ENCODE measurements at regions not wholly inside any gene's neighbourhood (a gene's known extent, or its start where the extent isn't known, plus 50 kb on each side); places are given as distances from the start of the nearest gene placed in this dataset.

- CTCF ChIA-PET, result interaction anchor here (0.9 to 1.2 kb wide), 2 partner anchors 9 to 48 kb away, joined by 3 read pairs; no protein-coding TSS in a partner anchor
- no peaks in the 10 kb centered on the region for H4K20me1 ChIP-seq (ENCODE audit: insufficient read depth)
Measured at GRCh38 chr6:169886631-169887227, 135.3 kb downstream of the ERMARD start.

GRCh38 chr6:169885831-169886230, 134.4 kb downstream of the ERMARD start:
- H2AFZ ChIP-seq (ENCODE audit: low read depth), result no peak overlapping the region
- no peaks in the 10 kb centered on the region for H3F3A ChIP-seq (replicated peaks; ENCODE audit: insufficient read depth)
- H3K4me3 ChIP-seq (ENCODE audit: low read depth in 2 of 2, low read length in 1 of 2), result no peak overlapping the region
- H3K79me2 ChIP-seq (ENCODE audit: insufficient read depth), result no peaks in the 10 kb centered on the region
- H4K20me1 ChIP-seq (ENCODE audit: insufficient read depth), result no peaks in the 10 kb centered on the region
- no peaks in the 10 kb centered on the region for H3K9me2 ChIP-seq
- H3K9me3 ChIP-seq, result no peaks in the 10 kb centered on the region
- WGBS (ENCODE audit: low lambda C conversion rate), result 31% methylated on average over 2 of the region's 4 CpGs
- H3K36me3 ChIP-seq (replicated peaks in 1 of 2; ENCODE audit: control insufficient read depth in 1 of 2, insufficient read depth in 2 of 2, low read length in 1 of 2), result no peaks in the 10 kb centered on the region
- DNase-seq, result no peak
- H3K4me1 ChIP-seq (ENCODE audit: control insufficient read depth in 1 of 2, insufficient read depth in 2 of 2, low read depth in 1 of 2, low read length in 1 of 2), result peaks cover 0 to 11% of the 10 kb centered on the region in 2 experiments; a peak in 1 of 4 replicates
- POLR2A ChIA-PET, result no interaction called here
- H3K27me3 ChIP-seq (ENCODE audit: insufficient read depth), result no peaks in the 10 kb centered on the region
- CTCF ChIA-PET, result interaction anchor here (0.9 kb wide), 1 partner anchor 49 kb away, joined by 3 read pairs; no protein-coding TSS in a partner anchor
- H3K27ac ChIP-seq (ENCODE audit: low read depth in 2 of 2, low read length in 1 of 2), result no peak overlapping the region
- no peak overlapping the region for H3K9ac ChIP-seq
- H3K4me2 ChIP-seq, result no peak overlapping the region
- TF ChIP-seq GATA2 (CRISPR knock-in tag; IDR thresholded peaks at IDR 0.05) (no peak), CHD2 (IDR thresholded peaks at IDR 0.05; ENCODE audit: low read length, partially characterized antibody) (no peak), ZBTB33 (IDR thresholded peaks at IDR 0.05; ENCODE audit: borderline replicate concordance, low read depth) (no peak), TCF12 (IDR thresholded peaks at IDR 0.05) (no peak), SMC3 (IDR thresholded peaks at IDR 0.05; ENCODE audit: low read depth, low read length) (no peak), TEAD4 (IDR thresholded peaks at IDR 0.05; ENCODE audit: borderline replicate concordance, insufficient read depth) (no peak), MEF2A (IDR thresholded peaks at IDR 0.05; ENCODE audit: borderline replicate concordance, low read depth) (no peak), NRF1 (IDR thresholded peaks at IDR 0.05; ENCODE audit: low read depth, low read length) (no peak), MXI1 (IDR thresholded peaks at IDR 0.05; ENCODE audit: low read depth, low read length) (no peak), IRF3 (IDR thresholded peaks at IDR 0.05; ENCODE audit: low read depth, low read length) (no peak), FOXM1 (IDR thresholded peaks at IDR 0.05; ENCODE audit: low read depth) (no peak), JUND (IDR thresholded peaks at IDR 0.05) (no peak), RFX5 (IDR thresholded peaks at IDR 0.05; ENCODE audit: low read length) (no peak)

More at GRCh38 chr6:169886631-169887227, 135.3 kb downstream of the ERMARD start:
- DNase-seq, result peak; percentile 14
- H3K4me2 ChIP-seq, result no peak overlapping the region
- POLR2A ChIA-PET, result no interaction called here
- H2AFZ ChIP-seq (ENCODE audit: low read depth), result no peak overlapping the region
- H3K36me3 ChIP-seq (replicated peaks in 1 of 2; ENCODE audit: control insufficient read depth in 1 of 2, insufficient read depth in 2 of 2, low read length in 1 of 2), result no peaks in the 10 kb centered on the region
- no peaks in the 10 kb centered on the region for H3K79me2 ChIP-seq (ENCODE audit: insufficient read depth)
- H3K9me2 ChIP-seq, result no peaks in the 10 kb centered on the region
- H3K4me3 ChIP-seq (ENCODE audit: low read depth in 2 of 2, low read length in 1 of 2), result no peak overlapping the region
- peaks cover 0 to 11% of the 10 kb centered on the region in 2 experiments; a peak in 1 of 4 replicates for H3K4me1 ChIP-seq (ENCODE audit: control insufficient read depth in 1 of 2, insufficient read depth in 2 of 2, low read depth in 1 of 2, low read length in 1 of 2)
- no peak overlapping the region for H3K27ac ChIP-seq (ENCODE audit: low read depth in 2 of 2, low read length in 1 of 2)
- H3K9ac ChIP-seq, result no peak overlapping the region
- no peaks in the 10 kb centered on the region for H3K9me3 ChIP-seq
- H3F3A ChIP-seq (replicated peaks; ENCODE audit: insufficient read depth), result no peaks in the 10 kb centered on the region
- WGBS (ENCODE audit: low lambda C conversion rate), result 43% methylated on average over 15 of the region's 15 CpGs
- H3K27me3 ChIP-seq (ENCODE audit: insufficient read depth), result no peaks in the 10 kb centered on the region
- TF ChIP-seq MEF2A (IDR thresholded peaks at IDR 0.05; ENCODE audit: borderline replicate concordance, low read depth) (no peak), RCOR1 (IDR thresholded peaks at IDR 0.05; ENCODE audit: low read length) (no peak), JUND (IDR thresholded peaks at IDR 0.05) (no peak), MAX (IDR thresholded peaks at IDR 0.05; ENCODE audit: low read depth) (no peak), ZBTB33 (IDR thresholded peaks at IDR 0.05; ENCODE audit: borderline replicate concordance, low read depth) (no peak), IRF3 (IDR thresholded peaks at IDR 0.05; ENCODE audit: low read depth, low read length) (no peak), RFX5 (IDR thresholded peaks at IDR 0.05; ENCODE audit: low read length) (no peak), RXRA (IDR thresholded peaks at IDR 0.05; ENCODE audit: borderline replicate concordance, low read depth) (no peak)

Measured in SK-N-SH (cell line).